Liver (tissue), 8 donors: ENCODE measurements at regions not wholly inside any gene's neighbourhood (a gene's known extent, or its start where the extent isn't known, plus 50 kb on each side); places are given as distances from the start of the nearest gene placed in this dataset.

Experiments used
- DNase-seq: peaks from one replicate; pipeline ENCODE4 v3.0.0-alpha.2; 2017; ENCODE audit warnings: low spot score
- H3K27ac ChIP-seq, 2 donors: one replicate each; pipeline ENCODE4 v1.7.0; 2013; ENCODE audit warnings: inconsistent platforms in 2 of 2, low read length in 2 of 2, control low read depth in 1 of 2, low read depth in 1 of 2, mild to moderate bottlenecking in 1 of 2
- H3K27me3 ChIP-seq, 4 donors: one replicate each; pipeline versions ENCODE4 v1.6.1 to v1.7.0; 2013; ENCODE audit warnings: low read length in 3 of 4, inconsistent platforms in 1 of 4, mild to moderate bottlenecking in 1 of 4, moderate library complexity in 1 of 4; ENCODE audit not compliant: control insufficient read depth in 4 of 4, insufficient read depth in 4 of 4
- H3K36me3 ChIP-seq, 4 donors: one replicate each; pipeline versions ENCODE4 v1.6.1 to v1.7.0; 2013; ENCODE audit warnings: low read length in 3 of 4, mild to moderate bottlenecking in 3 of 4, low read depth in 1 of 4, moderate library complexity in 1 of 4; ENCODE audit not compliant: control insufficient read depth in 4 of 4, insufficient read depth in 3 of 4
- H3K4me1 ChIP-seq, 4 donors: one replicate each; pipeline versions ENCODE4 v1.6.1 to v1.7.0; 2013; ENCODE audit warnings: low read length in 3 of 4, mild to moderate bottlenecking in 3 of 4, moderate library complexity in 1 of 4; ENCODE audit not compliant: control insufficient read depth in 4 of 4, insufficient read depth in 4 of 4
- H3K4me3 ChIP-seq, 3 donors: one replicate each; pipeline versions ENCODE4 v1.6.1 to v1.7.0; 2013; ENCODE audit warnings: low read length in 3 of 3, control low read depth in 1 of 3, low read depth in 1 of 3, mild to moderate bottlenecking in 1 of 3
- H3K9ac ChIP-seq, 2 donors: one replicate each; pipeline ENCODE4 v1.7.0; 2013; ENCODE audit warnings: low read length in 2 of 2, mild to moderate bottlenecking in 2 of 2, moderate library complexity in 2 of 2, control low read depth in 1 of 2, low read depth in 1 of 2
- H3K9me3 ChIP-seq, 4 donors: one replicate each; pipeline versions ENCODE4 v1.6.1 to v1.7.0; 2013; ENCODE audit warnings: low read length in 3 of 4; ENCODE audit not compliant: control insufficient read depth in 4 of 4
- EGR1 ChIP-seq, 2 donors: IDR thresholded peaks; 2 replicates each; pipeline ENCODE4 v1.6.1; 2016 to 2018; ENCODE audit warnings: antibody characterized with exemption in 2 of 2, low read depth in 2 of 2
- FOXA1 ChIP-seq: IDR thresholded peaks from 2 replicates; pipeline ENCODE4 v1.6.1; 2016; ENCODE audit warnings: antibody characterized with exemption
- FOXA2 ChIP-seq: IDR thresholded peaks from 2 replicates; pipeline ENCODE4 v1.6.1; 2016; ENCODE audit warnings: antibody characterized with exemption
- HNF4G ChIP-seq: IDR thresholded peaks from 2 replicates; pipeline ENCODE4 v1.6.1; 2016; ENCODE audit warnings: antibody characterized with exemption
- JUND ChIP-seq, 2 donors: IDR thresholded peaks; 2 replicates each; pipeline ENCODE4 v1.6.1; 2016; ENCODE audit warnings: antibody characterized with exemption in 2 of 2
- NR2F2 ChIP-seq: IDR thresholded peaks from 2 replicates; pipeline ENCODE4 v1.6.1; 2016; ENCODE audit warnings: antibody characterized with exemption
- SP1 ChIP-seq: IDR thresholded peaks from 2 replicates; pipeline ENCODE4 v1.6.1; 2018; ENCODE audit warnings: antibody characterized with exemption, mild to moderate bottlenecking
- TAF1 ChIP-seq: conservative IDR thresholded peaks from 2 replicates; pipeline ENCODE4 v1.6.1; 2016; ENCODE audit warnings: antibody characterized with exemption, mild to moderate bottlenecking
- YY1 ChIP-seq: IDR thresholded peaks from 2 replicates; pipeline ENCODE4 v1.6.1; 2016; ENCODE audit warnings: antibody characterized with exemption, mild to moderate bottlenecking
- WGBS: extraction: QIAGEN DNeasy Blood & Tissue Kit; methylation state at CpG from one replicate; pipeline ENCODE4 v1.1.7; 2013; 5-methylcytosine and 5-hydroxymethylcytosine counted together
- TF ChIP-seq, protein P1 (sequence below): fragments of 150-350 bp; IDR thresholded peaks from 2 replicates; pipeline ENCODE4 v1.5.1; 2017; ENCODE audit warnings: improper control_type of control experiment, low read depth, low read length; ENCODE audit not compliant: missing input control
- TF ChIP-seq, protein P2 (sequence below): IDR thresholded peaks from 2 replicates; pipeline ENCODE4 v1.6.1; 2016; ENCODE audit warnings: antibody characterized with exemption
- donor health status: healthy.
- donor health status: healthy.
- donor health status: healthy.
- donor health status: healthy.
- donor health status: healthy.

DNA sequence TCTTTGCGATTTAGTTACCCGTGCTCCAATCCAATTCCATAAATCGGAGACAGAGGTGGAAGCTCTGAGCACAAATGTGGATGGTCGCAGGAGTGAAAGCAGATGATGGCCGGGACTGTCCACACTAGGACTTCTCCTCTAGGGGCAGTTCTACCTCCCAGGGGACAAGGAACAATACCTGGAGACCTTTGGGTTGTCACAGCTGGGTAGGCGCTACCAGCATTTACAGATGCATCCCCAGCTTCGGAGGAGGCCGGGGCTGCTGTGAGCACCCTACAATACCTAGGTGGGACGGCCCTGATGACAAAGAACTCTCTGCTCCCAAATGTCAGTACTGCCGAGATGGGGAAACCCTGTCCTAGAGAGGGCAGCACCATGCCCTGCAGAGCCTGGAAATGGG is 195.9 kb upstream of the CDH4 start:
- no peak for DNase-seq
- no peak overlapping the region for H3K4me3 ChIP-seq
- WGBS: 90% methylated on average over 10 of the region's 10 CpGs

GRCh38 chr20:61056627-61057442 is 195.2 kb upstream of the CDH4 start:
- TF ChIP-seq, protein P1, sequence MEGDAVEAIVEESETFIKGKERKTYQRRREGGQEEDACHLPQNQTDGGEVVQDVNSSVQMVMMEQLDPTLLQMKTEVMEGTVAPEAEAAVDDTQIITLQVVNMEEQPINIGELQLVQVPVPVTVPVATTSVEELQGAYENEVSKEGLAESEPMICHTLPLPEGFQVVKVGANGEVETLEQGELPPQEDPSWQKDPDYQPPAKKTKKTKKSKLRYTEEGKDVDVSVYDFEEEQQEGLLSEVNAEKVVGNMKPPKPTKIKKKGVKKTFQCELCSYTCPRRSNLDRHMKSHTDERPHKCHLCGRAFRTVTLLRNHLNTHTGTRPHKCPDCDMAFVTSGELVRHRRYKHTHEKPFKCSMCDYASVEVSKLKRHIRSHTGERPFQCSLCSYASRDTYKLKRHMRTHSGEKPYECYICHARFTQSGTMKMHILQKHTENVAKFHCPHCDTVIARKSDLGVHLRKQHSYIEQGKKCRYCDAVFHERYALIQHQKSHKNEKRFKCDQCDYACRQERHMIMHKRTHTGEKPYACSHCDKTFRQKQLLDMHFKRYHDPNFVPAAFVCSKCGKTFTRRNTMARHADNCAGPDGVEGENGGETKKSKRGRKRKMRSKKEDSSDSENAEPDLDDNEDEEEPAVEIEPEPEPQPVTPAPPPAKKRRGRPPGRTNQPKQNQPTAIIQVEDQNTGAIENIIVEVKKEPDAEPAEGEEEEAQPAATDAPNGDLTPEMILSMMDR: no peak
- TF ChIP-seq HNF4G (no peak), SP1 (no peak)
- TF ChIP-seq, protein P2, sequence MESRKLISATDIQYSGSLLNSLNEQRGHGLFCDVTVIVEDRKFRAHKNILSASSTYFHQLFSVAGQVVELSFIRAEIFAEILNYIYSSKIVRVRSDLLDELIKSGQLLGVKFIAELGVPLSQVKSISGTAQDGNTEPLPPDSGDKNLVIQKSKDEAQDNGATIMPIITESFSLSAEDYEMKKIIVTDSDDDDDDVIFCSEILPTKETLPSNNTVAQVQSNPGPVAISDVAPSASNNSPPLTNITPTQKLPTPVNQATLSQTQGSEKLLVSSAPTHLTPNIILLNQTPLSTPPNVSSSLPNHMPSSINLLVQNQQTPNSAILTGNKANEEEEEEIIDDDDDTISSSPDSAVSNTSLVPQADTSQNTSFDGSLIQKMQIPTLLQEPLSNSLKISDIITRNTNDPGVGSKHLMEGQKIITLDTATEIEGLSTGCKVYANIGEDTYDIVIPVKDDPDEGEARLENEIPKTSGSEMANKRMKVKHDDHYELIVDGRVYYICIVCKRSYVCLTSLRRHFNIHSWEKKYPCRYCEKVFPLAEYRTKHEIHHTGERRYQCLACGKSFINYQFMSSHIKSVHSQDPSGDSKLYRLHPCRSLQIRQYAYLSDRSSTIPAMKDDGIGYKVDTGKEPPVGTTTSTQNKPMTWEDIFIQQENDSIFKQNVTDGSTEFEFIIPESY: no peak
- Histone ChIP-seq H3K27ac (no peak overlapping the region), H3K9me3 (no peaks in the 10 kb centered on the region), H3K4me1 (no peaks in the 10 kb centered on the region), H3K36me3 (no peaks in the 10 kb centered on the region), H3K9ac (no peak overlapping the region), H3K27me3 (peaks cover 0 to 2% (median 0%) of the 10 kb centered on the region in 4 donors), H3K4me3 (no peak overlapping the region)
- WGBS: 76% methylated on average over 16 of the region's 16 CpGs
- no peak for DNase-seq

More for the DNA sequence above, 195.9 kb upstream of the CDH4 start:
- no peak for TF ChIP-seq EGR1 (IDR thresholded peaks at IDR 0.05; ENCODE audit: low read depth in 2 of 2)
- TF ChIP-seq NR2F2: no peak
- no peak for TF ChIP-seq YY1
- H3K9me3 ChIP-seq: no peaks in the 10 kb centered on the region
- H3K4me1 ChIP-seq: no peaks in the 10 kb centered on the region
- no peaks in the 10 kb centered on the region for H3K36me3 ChIP-seq
- no peak overlapping the region for H3K9ac ChIP-seq
- peaks cover 0 to 2% (median 0%) of the 10 kb centered on the region in 4 donors for H3K27me3 ChIP-seq
- no peak overlapping the region for H3K27ac ChIP-seq

DNA sequence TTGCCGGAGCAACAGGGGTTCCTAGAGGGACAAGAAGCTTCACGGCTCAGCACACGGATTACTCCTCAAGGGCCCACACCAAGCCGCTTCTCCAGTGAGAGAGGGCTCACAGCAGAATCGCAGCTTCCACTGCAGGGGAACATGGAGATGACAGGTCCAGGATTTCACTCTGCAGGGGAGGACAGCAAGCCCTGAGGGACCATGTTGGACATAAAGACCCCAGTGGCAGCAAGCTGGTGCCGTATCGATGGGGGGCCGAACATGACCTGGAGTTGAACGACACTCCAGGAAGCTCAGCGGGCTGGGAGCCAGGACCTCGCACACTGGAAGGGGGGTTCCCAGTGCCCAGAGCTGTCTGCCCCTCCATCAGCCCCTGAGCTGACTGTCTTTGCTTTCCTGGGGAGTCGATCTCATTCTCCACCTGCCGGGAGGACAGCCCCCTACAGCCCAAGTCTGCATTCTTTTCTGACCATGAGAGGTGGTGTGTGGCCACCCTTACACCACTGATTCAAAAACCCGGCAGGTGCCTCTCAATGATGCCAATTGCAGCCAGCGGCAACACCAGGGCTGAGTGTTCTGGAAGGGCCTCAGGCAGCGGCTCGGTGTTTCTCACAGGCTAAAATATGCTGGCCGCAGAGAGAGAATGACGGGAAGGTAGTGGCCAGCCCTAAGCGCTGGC is 194.5 kb upstream of the CDH4 start:
- TF ChIP-seq FOXA2: no peak
- TF ChIP-seq TAF1: no peak
- no peak for TF ChIP-seq FOXA1
- TF ChIP-seq JUND (IDR thresholded peaks at IDR 0.05): no peak
- DNase-seq: no peak
- no peaks in the 10 kb centered on the region for H3K36me3 ChIP-seq
- H3K4me1 ChIP-seq: no peaks in the 10 kb centered on the region
- no peak overlapping the region for H3K27ac ChIP-seq
- no peaks in the 10 kb centered on the region for H3K9me3 ChIP-seq
- H3K27me3 ChIP-seq: peaks cover 0 to 2% (median 0%) of the 10 kb centered on the region in 4 donors
- H3K4me3 ChIP-seq: no peak overlapping the region
- WGBS: 79% methylated on average over 20 of the region's 20 CpGs
- no peak overlapping the region for H3K9ac ChIP-seq
